Colonic mucosa (tissue), 4 donors: ENCODE measurements at regions not wholly inside any gene's neighbourhood (a gene's known extent, or its start where the extent isn't known, plus 50 kb on each side); places are given as distances from the start of the nearest gene placed in this dataset.

Source experiments
- DNase-seq: peaks from one replicate; pipeline ENCODE4 v3.0.0-alpha.2; 2020
- H3K27ac ChIP-seq: fragments of 200-600 bp; one replicate; pipeline ENCODE4 v1.8.0; 2021
- H3K27me3 ChIP-seq: fragments of 200-600 bp; one replicate; pipeline ENCODE4 v1.8.0; 2021
- H3K36me3 ChIP-seq: fragments of 200-600 bp; one replicate; pipeline ENCODE4 v1.8.0; 2021
- H3K4me1 ChIP-seq: fragments of 200-600 bp; one replicate; pipeline ENCODE4 v1.8.0; 2021; ENCODE audit warnings: mild to moderate bottlenecking
- H3K4me3 ChIP-seq: fragments of 200-600 bp; one replicate; pipeline ENCODE4 v1.8.0; 2021
- H3K9ac ChIP-seq, 2 donors: one replicate each; pipeline ENCODE4 v1.7.0; 2013; ENCODE audit warnings: control low read depth in 2 of 2, low read depth in 2 of 2, low read length in 2 of 2
- H3K9me3 ChIP-seq: fragments of 200-600 bp; one replicate; pipeline ENCODE4 v1.8.0; 2021
- intact Hi-C: fragments of 100-400 bp; cut with DNase I; formaldehyde crosslinking; loops from one replicate; pipeline ENCODE4 v1.14.1; 2022
- TF ChIP-seq, protein P1 (sequence below): fragments of 200-600 bp; IDR thresholded peaks from one replicate; pipeline ENCODE4 v1.8.0; 2022; ENCODE audit warnings: antibody characterized with exemption, mild to moderate bottlenecking
- donor health status: healthy.
- donor health status: DM: no; HTN: no; CAD: no.
- donor health status: DM: no; HTN: no; CAD: no.

DNA sequence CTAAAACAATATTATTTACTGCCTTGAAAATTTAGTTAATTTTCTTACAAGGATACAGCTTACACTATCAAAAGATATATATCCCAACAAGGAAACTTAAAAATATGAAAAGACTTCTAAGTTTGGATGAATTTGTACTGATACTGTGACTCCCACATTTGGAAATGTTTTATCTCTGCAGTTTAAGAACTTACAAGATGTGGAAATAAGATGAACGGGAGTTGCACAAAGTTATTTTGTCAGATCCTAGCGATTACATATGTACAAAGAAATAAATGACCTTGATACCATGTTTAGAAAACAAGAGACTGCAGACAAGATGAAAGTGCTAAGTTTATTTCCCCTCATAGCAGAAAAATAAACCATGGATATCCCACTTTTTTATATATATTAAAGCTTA lies 103.7 kb upstream of the TMEM106B start:
- no peak overlapping the region for H3K4me3 ChIP-seq
- no peak overlapping the region for H3K27ac ChIP-seq
- H3K9me3 ChIP-seq = no peaks in the 10 kb centered on the region
- H3K4me1 ChIP-seq = no peaks in the 10 kb centered on the region
- intact Hi-C loops = no loop called here
- TF ChIP-seq, protein P1, sequence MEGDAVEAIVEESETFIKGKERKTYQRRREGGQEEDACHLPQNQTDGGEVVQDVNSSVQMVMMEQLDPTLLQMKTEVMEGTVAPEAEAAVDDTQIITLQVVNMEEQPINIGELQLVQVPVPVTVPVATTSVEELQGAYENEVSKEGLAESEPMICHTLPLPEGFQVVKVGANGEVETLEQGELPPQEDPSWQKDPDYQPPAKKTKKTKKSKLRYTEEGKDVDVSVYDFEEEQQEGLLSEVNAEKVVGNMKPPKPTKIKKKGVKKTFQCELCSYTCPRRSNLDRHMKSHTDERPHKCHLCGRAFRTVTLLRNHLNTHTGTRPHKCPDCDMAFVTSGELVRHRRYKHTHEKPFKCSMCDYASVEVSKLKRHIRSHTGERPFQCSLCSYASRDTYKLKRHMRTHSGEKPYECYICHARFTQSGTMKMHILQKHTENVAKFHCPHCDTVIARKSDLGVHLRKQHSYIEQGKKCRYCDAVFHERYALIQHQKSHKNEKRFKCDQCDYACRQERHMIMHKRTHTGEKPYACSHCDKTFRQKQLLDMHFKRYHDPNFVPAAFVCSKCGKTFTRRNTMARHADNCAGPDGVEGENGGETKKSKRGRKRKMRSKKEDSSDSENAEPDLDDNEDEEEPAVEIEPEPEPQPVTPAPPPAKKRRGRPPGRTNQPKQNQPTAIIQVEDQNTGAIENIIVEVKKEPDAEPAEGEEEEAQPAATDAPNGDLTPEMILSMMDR = no peak
- DNase-seq = no peak
- no peaks in the 10 kb centered on the region for H3K36me3 ChIP-seq
- H3K9ac ChIP-seq = no peak overlapping the region
- H3K27me3 ChIP-seq = no peaks in the 10 kb centered on the region

DNA sequence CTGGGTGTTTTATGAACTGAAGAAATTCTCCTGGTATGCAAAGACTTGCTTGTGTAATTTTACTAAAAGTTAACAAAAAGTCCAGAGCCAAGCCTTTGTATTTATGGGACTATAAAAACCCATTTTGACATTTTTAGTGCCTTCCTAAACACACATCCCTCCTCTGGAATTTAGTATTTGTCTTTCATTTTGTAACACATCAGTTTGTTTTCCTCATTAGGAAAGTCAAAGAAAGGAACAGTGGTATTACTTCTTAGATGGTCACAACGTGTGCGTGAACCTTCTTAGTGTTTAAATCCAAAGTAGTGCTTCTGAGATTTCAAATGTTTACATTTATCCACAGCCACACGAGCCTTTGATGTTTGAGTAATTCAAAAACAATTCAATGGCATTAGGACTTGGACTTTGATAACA lies 103.2 kb upstream of the TMEM106B start:
- Histone ChIP-seq H3K36me3 (no peaks in the 10 kb centered on the region), H3K9me3 (no peaks in the 10 kb centered on the region), H3K4me1 (no peaks in the 10 kb centered on the region), H3K9ac (no peak overlapping the region), H3K27ac (no peak overlapping the region), H3K4me3 (no peak overlapping the region), H3K27me3 (no peaks in the 10 kb centered on the region)
- TF ChIP-seq, protein P1 = no peak
- no peak for DNase-seq
- intact Hi-C loops = no loop called here

DNA sequence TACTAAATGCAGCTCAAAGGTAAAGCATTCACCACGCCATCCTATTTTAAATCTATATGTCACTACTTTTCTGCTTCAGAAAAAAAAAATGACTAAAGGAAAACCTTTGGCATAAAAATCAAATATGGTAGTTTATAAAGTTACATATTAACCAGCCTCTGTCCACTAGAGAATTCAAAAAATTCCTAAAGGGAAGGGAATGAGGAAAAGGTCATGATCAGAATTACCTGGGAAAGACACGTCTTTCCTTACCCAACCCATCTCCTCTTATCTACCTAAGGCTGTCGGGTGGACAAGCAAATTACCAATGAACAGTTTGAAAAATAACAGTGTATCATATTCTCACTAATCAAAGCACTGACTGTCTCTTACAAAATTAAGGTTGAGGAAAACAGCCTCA lies 100.7 kb upstream of the TMEM106B start:
- no peak for DNase-seq
- Histone ChIP-seq H3K9me3 (no peaks in the 10 kb centered on the region), H3K27ac (no peak overlapping the region), H3K27me3 (no peaks in the 10 kb centered on the region), H3K4me1 (no peaks in the 10 kb centered on the region), H3K9ac (no peak overlapping the region), H3K4me3 (no peak overlapping the region), H3K36me3 (no peaks in the 10 kb centered on the region)
- intact Hi-C loops = no loop called here
- TF ChIP-seq, protein P1 = no peak

DNA sequence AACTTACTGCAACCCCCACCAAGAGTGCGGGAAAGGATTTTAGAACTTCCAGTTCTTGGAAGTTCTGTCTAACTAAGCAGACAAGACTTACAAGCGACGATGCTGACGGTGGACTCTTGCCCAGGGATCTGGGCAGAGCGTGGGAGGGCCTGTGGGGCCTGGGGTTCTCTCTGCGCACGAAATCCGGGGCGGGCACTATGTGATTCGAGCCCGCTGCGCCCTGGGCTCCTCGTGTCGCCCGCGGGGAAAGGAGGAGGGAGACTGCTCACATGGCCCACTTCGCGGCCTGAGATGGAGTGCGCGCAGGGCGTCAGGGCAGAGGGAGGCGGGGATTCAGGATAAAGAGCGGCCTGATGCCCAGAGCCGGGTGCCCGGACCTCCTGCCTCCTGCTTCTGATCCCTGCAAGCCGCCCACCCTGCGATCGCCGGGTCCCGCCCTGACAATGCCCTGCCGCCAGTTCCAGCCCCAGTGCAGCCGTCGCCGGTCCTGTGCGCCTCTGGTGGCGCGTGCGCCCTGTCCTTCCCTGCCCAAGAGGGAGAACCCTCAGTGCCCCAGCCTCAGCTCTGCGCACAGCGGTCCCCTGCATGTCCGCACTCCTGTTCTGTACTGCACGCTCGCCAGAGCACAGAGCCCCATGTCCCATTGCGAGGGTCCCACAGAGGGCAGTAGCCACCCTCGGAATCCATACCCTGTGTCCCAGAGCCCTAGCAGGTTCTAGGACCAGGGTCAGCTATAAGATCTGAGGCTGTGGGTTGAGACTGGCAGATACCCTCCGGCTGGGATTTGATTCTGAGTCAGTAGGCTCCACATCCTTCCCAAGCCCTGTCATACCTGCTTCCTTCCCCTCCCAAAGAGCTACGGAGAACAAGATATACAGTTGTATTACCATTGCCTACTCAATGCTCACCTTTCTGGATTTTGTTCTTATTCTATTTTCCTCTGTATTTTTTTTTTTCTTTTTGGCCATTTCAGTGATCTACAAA lies 99.4 kb upstream of the TMEM106B start:
- H3K9ac ChIP-seq = no peak overlapping the region
- TF ChIP-seq, protein P1 = no peak
- no peaks in the 10 kb centered on the region for H3K27me3 ChIP-seq
- no peak overlapping the region for H3K27ac ChIP-seq
- H3K4me1 ChIP-seq = no peaks in the 10 kb centered on the region
- no peak for DNase-seq
- H3K36me3 ChIP-seq = no peaks in the 10 kb centered on the region
- H3K4me3 ChIP-seq = no peak overlapping the region
- intact Hi-C loops = no loop called here
- H3K9me3 ChIP-seq = no peaks in the 10 kb centered on the region

DNA sequence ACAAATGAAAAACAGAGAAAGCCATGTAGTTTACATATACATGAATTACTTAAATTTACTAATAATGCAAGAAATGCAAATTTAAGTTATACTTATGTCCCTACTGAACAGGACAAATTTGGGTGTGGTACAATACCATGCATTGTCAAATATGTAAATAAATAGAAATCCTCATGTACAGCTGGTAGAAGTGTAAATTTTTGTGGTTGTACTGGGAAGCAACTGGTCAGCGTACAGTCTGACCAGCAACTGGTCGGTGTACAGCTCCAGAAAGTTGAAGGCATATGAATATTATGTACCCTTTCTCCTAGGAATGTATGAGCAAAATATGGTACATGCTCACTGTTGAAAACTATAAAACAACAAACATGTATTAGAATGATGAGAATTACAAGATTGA lies 93.9 kb upstream of the TMEM106B start:
- no peak overlapping the region for H3K9ac ChIP-seq
- TF ChIP-seq, protein P1 = no peak
- intact Hi-C loops = no loop called here
- no peak for DNase-seq
- H3K36me3 ChIP-seq = no peaks in the 10 kb centered on the region
- no peaks in the 10 kb centered on the region for H3K27me3 ChIP-seq
- H3K4me1 ChIP-seq = no peaks in the 10 kb centered on the region
- no peak overlapping the region for H3K4me3 ChIP-seq
- no peaks in the 10 kb centered on the region for H3K9me3 ChIP-seq
- H3K27ac ChIP-seq = no peak overlapping the region
